CD4-positive, alpha-beta T cell (primary cell): ENCODE measurements at regions not wholly inside any gene's neighbourhood (a gene's known extent, or its start where the extent isn't known, plus 50 kb on each side); places are given as distances from the start of the nearest gene placed in this dataset.

ENCODE experiments used
- ATAC-seq: fragments of 200-7000 bp; cut with Tn5 transposase; one replicate; pipeline ENCODE4 v1.10.0; 2022; ENCODE audit warnings: mild to moderate bottlenecking; ENCODE audit not compliant: poor library complexity
- CTCF ChIA-PET: fragments of 350-600 bp; sonication (Branson Sonifier 250); formaldehyde crosslinking; loops from one replicate; lab custom pipeline; 2021; ENCODE audit warnings: antibody characterized with exemption, inconsistent platforms; lab: Charles Lee
- POLR2A ChIA-PET: fragments of 350-600 bp; sonication (Branson Sonifier 250); formaldehyde crosslinking; loops from one replicate; lab custom pipeline; 2021; ENCODE audit warnings: antibody characterized with exemption, inconsistent platforms; lab: Charles Lee
- DNase-seq, 14 experiments: peaks; one replicate each; pipeline ENCODE4 v3.0.0-alpha.2; 2013 to 2020; ENCODE audit warnings: mixed read lengths in 2 of 14
- H3K27ac ChIP-seq, 2 donors: one replicate each; pipeline versions ENCODE4 v1.5.1 to v1.7.0; 2013; ENCODE audit warnings: low read length in 2 of 2, low read depth in 1 of 2, mild to moderate bottlenecking in 1 of 2
- H3K27me3 ChIP-seq, 2 experiments: 1 replicate in 1 of 2; 2 replicates in 1 of 2; pipeline versions ENCODE4 v1.6.1 to v1.7.0; 2013; ENCODE audit warnings: low read length in 2 of 2, control low read depth in 1 of 2, mild to moderate bottlenecking in 1 of 2, moderate library complexity in 1 of 2; ENCODE audit not compliant: insufficient read depth in 2 of 2, control insufficient read depth in 1 of 2
- H3K36me3 ChIP-seq: one replicate; pipeline ENCODE4 v1.6.1; 2013; ENCODE audit warnings: low read length, control low read depth; ENCODE audit not compliant: insufficient read depth
- H3K4me1 ChIP-seq: one replicate; pipeline ENCODE4 v1.6.1; 2013; ENCODE audit warnings: low read length, control low read depth; ENCODE audit not compliant: insufficient read depth
- H3K4me3 ChIP-seq: one replicate; pipeline ENCODE4 v1.5.1; 2013; ENCODE audit warnings: mild to moderate bottlenecking, low read length, moderate library complexity
- H3K9me3 ChIP-seq, 2 experiments: 1 replicate in 1 of 2; 2 replicates in 1 of 2; pipeline versions ENCODE4 v1.6.1 to v1.7.0; 2013; ENCODE audit warnings: low read length in 2 of 2, mild to moderate bottlenecking in 2 of 2, control low read depth in 1 of 2, moderate library complexity in 1 of 2; ENCODE audit not compliant: control insufficient read depth in 1 of 2, insufficient read depth in 1 of 2
- H3K27ac Mint-ChIP-seq: one replicate; pipeline ENCODE4 v1.8.0; 2020; ENCODE audit warnings: mixed read lengths
- H3K27me3 Mint-ChIP-seq: one replicate; pipeline ENCODE4 v1.8.0; 2021; ENCODE audit warnings: mixed read lengths
- H3K36me3 Mint-ChIP-seq: one replicate; pipeline ENCODE4 v1.8.0; 2021; ENCODE audit warnings: low read depth, mixed read lengths
- H3K4me1 Mint-ChIP-seq: one replicate; pipeline ENCODE4 v1.8.0; 2021; ENCODE audit warnings: low read depth, mixed read lengths
- H3K4me3 Mint-ChIP-seq: one replicate; pipeline ENCODE4 v1.8.0; 2020; ENCODE audit warnings: mild to moderate bottlenecking, mixed read lengths
- H3K9me3 Mint-ChIP-seq: one replicate; pipeline ENCODE4 v1.8.0; 2020; ENCODE audit warnings: mixed read lengths
- CTCF ChIP-seq: fragments of 200-600 bp; IDR thresholded peaks from one replicate; pipeline ENCODE4 v1.8.0; 2022; ENCODE audit warnings: antibody characterized with exemption, mild to moderate bottlenecking
- intact Hi-C, 2 experiments: fragments of 100-400 bp; cut with DNase I in 1 of 2; cut with micrococcal nuclease in 1 of 2; formaldehyde crosslinking; loops; one replicate each; pipeline versions ENCODE4 v1.15.1 to v1.9.0; 2023 to 2025; cut with DNase I, micrococcal nuclease

GRCh38 chr11:25737071-25737675, 594.8 kb upstream of the ANO3 start:
- POLR2A ChIA-PET = no interaction called here
- no peaks in the 10 kb centered on the region for H3K27me3 Mint-ChIP-seq
- CTCF ChIA-PET = no interaction called here
- Histone ChIP-seq H3K27ac (no peak overlapping the region), H3K4me1 (no peaks in the 10 kb centered on the region), H3K36me3 (no peaks in the 10 kb centered on the region), H3K4me3 (no peak overlapping the region), H3K9me3 (peaks cover 0 to 5% of the 10 kb centered on the region in 2 experiments), H3K27me3 (no peaks in the 10 kb centered on the region)
- intact Hi-C loops = no loop called here
- DNase-seq (no peak), ATAC-seq (no peak)
- H3K36me3 Mint-ChIP-seq = no peaks in the 10 kb centered on the region
- no peak overlapping the region for H3K4me3 Mint-ChIP-seq
- no peak for TF ChIP-seq CTCF
- H3K27ac Mint-ChIP-seq = no peak overlapping the region
- H3K4me1 Mint-ChIP-seq = no peaks in the 10 kb centered on the region
- peaks cover 13% of the 10 kb centered on the region for H3K9me3 Mint-ChIP-seq

GRCh38 chr11:25741886-25742285, 590.0 kb upstream of the ANO3 start:
- no peaks in the 10 kb centered on the region for H3K36me3 Mint-ChIP-seq
- Histone ChIP-seq H3K4me3 (no peak overlapping the region), H3K4me1 (no peaks in the 10 kb centered on the region), H3K36me3 (no peaks in the 10 kb centered on the region), H3K27me3 (no peaks in the 10 kb centered on the region), H3K9me3 (peaks cover 0 to 5% of the 10 kb centered on the region in 2 experiments), H3K27ac (no peak overlapping the region)
- ATAC-seq (no peak), DNase-seq (no peak)
- no peak for TF ChIP-seq CTCF
- ChIA-PET POLR2A (no interaction called here), CTCF (no interaction called here)
- H3K4me3 Mint-ChIP-seq = no peak overlapping the region
- intact Hi-C loops = no loop called here
- no peak overlapping the region for H3K27ac Mint-ChIP-seq
- no peaks in the 10 kb centered on the region for H3K4me1 Mint-ChIP-seq
- no peaks in the 10 kb centered on the region for H3K27me3 Mint-ChIP-seq
- H3K9me3 Mint-ChIP-seq = peaks cover 11% of the 10 kb centered on the region

GRCh38 chr11:25742800-25743199, 589.1 kb upstream of the ANO3 start:
- intact Hi-C loops = no loop called here
- POLR2A ChIA-PET = no interaction called here

More at GRCh38 chr11:25742800-25743199, 589.1 kb upstream of the ANO3 start:
- H3K27ac ChIP-seq = no peak overlapping the region
- H3K9me3 ChIP-seq = peaks cover 0 to 5% of the 10 kb centered on the region in 2 experiments
- ATAC-seq = no peak
- no peak overlapping the region for H3K4me3 ChIP-seq
- H3K36me3 ChIP-seq = no peaks in the 10 kb centered on the region
- no peaks in the 10 kb centered on the region for H3K36me3 Mint-ChIP-seq
- peaks cover 11% of the 10 kb centered on the region for H3K9me3 Mint-ChIP-seq
- DNase-seq = no peak
- TF ChIP-seq CTCF = no peak
- no peak overlapping the region for H3K4me3 Mint-ChIP-seq
- CTCF ChIA-PET = no interaction called here
- no peaks in the 10 kb centered on the region for H3K27me3 Mint-ChIP-seq
- H3K27ac Mint-ChIP-seq = no peak overlapping the region
- H3K4me1 Mint-ChIP-seq = no peaks in the 10 kb centered on the region
- no peaks in the 10 kb centered on the region for H3K4me1 ChIP-seq
- no peaks in the 10 kb centered on the region for H3K27me3 ChIP-seq
